ENCODE measurements at regions not wholly inside any gene's neighbourhood (a gene's known extent, or its start where the extent isn't known, plus 50 kb on each side); places are given as distances from the start of the nearest gene placed in this dataset.

DNA sequence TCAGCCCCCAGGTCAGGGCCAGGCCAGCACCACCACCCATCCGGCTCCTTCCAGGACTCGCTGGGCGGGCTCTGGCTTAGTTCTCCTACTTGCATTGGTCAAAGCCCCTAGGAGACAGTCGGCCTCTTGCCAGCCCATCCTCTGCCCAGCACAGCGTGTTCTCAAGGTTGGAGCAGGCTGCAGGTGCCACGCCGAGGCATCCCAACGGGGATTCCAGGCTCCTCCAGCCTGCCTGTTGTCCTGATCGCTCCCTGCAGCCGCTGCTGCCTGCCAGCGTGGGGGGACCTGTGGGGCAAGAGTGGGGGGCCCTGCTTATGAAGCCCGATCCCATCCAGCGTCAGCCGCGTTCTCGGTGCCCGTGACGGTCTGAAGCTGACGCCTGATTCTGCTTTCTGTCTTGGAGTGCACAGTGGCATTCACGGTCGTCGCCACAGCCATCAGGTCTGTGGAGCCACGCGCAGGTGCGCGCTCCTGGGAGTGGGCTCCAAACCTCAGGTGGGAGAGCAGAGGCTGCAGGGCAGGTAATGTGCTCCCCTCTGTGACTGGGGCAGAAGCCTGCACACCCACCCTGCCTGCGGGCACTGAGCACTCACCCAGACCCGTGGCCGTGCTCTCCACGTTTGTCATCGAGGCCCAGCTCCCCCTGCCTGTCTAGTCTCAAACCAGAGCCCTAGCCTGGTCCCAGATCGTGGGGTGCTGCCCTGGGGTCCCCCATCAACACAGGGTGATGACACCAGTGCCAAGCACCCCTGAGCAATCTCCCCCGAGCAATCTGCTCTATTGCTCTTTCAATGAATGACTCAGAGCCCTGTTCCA, 991.6 kb downstream of the BRD1 start:
- TF ChIP-seq, protein P1, sequence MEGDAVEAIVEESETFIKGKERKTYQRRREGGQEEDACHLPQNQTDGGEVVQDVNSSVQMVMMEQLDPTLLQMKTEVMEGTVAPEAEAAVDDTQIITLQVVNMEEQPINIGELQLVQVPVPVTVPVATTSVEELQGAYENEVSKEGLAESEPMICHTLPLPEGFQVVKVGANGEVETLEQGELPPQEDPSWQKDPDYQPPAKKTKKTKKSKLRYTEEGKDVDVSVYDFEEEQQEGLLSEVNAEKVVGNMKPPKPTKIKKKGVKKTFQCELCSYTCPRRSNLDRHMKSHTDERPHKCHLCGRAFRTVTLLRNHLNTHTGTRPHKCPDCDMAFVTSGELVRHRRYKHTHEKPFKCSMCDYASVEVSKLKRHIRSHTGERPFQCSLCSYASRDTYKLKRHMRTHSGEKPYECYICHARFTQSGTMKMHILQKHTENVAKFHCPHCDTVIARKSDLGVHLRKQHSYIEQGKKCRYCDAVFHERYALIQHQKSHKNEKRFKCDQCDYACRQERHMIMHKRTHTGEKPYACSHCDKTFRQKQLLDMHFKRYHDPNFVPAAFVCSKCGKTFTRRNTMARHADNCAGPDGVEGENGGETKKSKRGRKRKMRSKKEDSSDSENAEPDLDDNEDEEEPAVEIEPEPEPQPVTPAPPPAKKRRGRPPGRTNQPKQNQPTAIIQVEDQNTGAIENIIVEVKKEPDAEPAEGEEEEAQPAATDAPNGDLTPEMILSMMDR (conservative IDR thresholded peaks at IDR 0.05; ENCODE audit: low read depth, low read length) = no peak
- no peak for TF ChIP-seq EZH2 (IDR thresholded peaks at IDR 0.05; ENCODE audit: low read length, unreplicated experiment)
- no peak for TF ChIP-seq EZH2phosphoT487 (IDR thresholded peaks at IDR 0.05; ENCODE audit: borderline replicate concordance, low read length)

Data from PC-3 (cell line).